K562 (cell line): ENCODE measurements at regions not wholly inside any gene's neighbourhood (a gene's known extent, or its start where the extent isn't known, plus 50 kb on each side); places are given as distances from the start of the nearest gene placed in this dataset.
"Not testable (repeated sequence)": the region's sequence is repeated elsewhere in the genome, so short reads cannot be mapped to it uniquely, and the experiment has no call there.

Source experiments
- ATAC-seq: fragments of 200-7000 bp; cut with Tn5 transposase; 3 replicates; pipeline ENCODE4 v1.9.1; 2020; ENCODE audit warnings: moderate library complexity
- BruUV-seq: library from RNA; stranded (reverse); fragments of 400-500 nt; replicated peaks from 2 replicates; lab custom pipeline; 2021; lab: Mats Ljungman, UMichigan
- CTCF ChIA-PET: fragments of 300-600 bp; formaldehyde crosslinking; extraction: SDS; loops from one replicate; lab custom pipeline; 2021; ENCODE audit warnings: low intra/inter-chr PET ratio; lab: Yijun Ruan, JAX
- POLR2A ChIA-PET: fragments of 300-600, 350-650 bp; sonication (Branson Sonifier 250); formaldehyde crosslinking; extraction: SDS; loops from one replicate; lab custom pipeline; 2021; ENCODE audit warnings: antibody characterized with exemption, inconsistent platforms; lab: Yijun Ruan, JAX
- DNase-seq, 4 experiments: peaks; one replicate each; pipeline versions ENCODE4 v3.0.0 to v3.0.0-alpha.2; 2011 to 2018; ENCODE audit warnings: low spot score in 3 of 4, mixed read lengths in 3 of 4; ENCODE audit errors: extremely low read depth in 1 of 4
- FAIRE-seq: peaks from 2 replicates; lab custom pipeline; 2011; peaks lifted over from hg19 to GRCh38; lab: Jason Lieb, UNC
- H2AFZ ChIP-seq: 2 replicates; pipeline ENCODE4 v1.6.0; 2011; ENCODE audit warnings: low read depth, low read length, control low read depth, inconsistent platforms
- H3K27ac ChIP-seq: fragments of 200-600 bp; 3 replicates; pipeline ENCODE4 v1.8.0; 2011; ENCODE audit warnings: low read depth, mild to moderate bottlenecking, control low read depth, inconsistent platforms, low read length, moderate library complexity, mixed read lengths; ENCODE audit errors: extremely low read depth
- H3K27me3 ChIP-seq, 2 experiments: fragments of 300-600 bp in 1 of 2; 2 replicates in 1 of 2; 3 replicates in 1 of 2; pipeline versions ENCODE4 v1.6.0 to v1.8.0; 2011; ENCODE audit warnings: inconsistent platforms in 2 of 2, low read length in 2 of 2, mild to moderate bottlenecking in 1 of 2, mixed read lengths in 1 of 2, moderate library complexity in 1 of 2; ENCODE audit not compliant: control insufficient read depth in 2 of 2, insufficient read depth in 2 of 2
- H3K36me3 ChIP-seq: fragments of 300-600 bp; 3 replicates; pipeline ENCODE4 v1.8.0; 2011; ENCODE audit warnings: mild to moderate bottlenecking, low read length, inconsistent platforms; ENCODE audit not compliant: control insufficient read depth, insufficient read depth
- H3K4me1 ChIP-seq, 2 experiments: fragments of 200-600 bp in 1 of 2; replicated peaks in 1 of 2; 2 replicates in 1 of 2; 3 replicates in 1 of 2; pipeline versions ENCODE4 v1.5.1 to v1.8.0; 2011; ENCODE audit warnings: inconsistent platforms in 2 of 2, low read length in 2 of 2, mild to moderate bottlenecking in 1 of 2, mixed read lengths in 1 of 2, moderate library complexity in 1 of 2; ENCODE audit not compliant: control insufficient read depth in 2 of 2, insufficient read depth in 2 of 2
- H3K4me2 ChIP-seq: 2 replicates; pipeline ENCODE4 v1.6.1; 2011; ENCODE audit warnings: low read length, control low read depth, inconsistent platforms, mixed read lengths; ENCODE audit not compliant: insufficient read depth
- H3K4me3 ChIP-seq: fragments of 200-600 bp; sonication (generic), shearing (Covaris generic); 2 replicates; pipeline ENCODE4 v1.5.1; 2016; ENCODE audit warnings: control low read depth, inconsistent platforms
- H3K79me2 ChIP-seq: fragments of 200-600 bp; 3 replicates; pipeline ENCODE4 v1.8.0; 2011; ENCODE audit warnings: low read length, inconsistent platforms; ENCODE audit not compliant: control insufficient read depth, insufficient read depth
- H3K9ac ChIP-seq, 2 experiments: 2 replicates each; pipeline versions ENCODE4 v1.6.0 to v1.6.1; 2011; ENCODE audit warnings: low read depth in 2 of 2, low read length in 2 of 2, control low read depth in 1 of 2, inconsistent platforms in 1 of 2, mild to moderate bottlenecking in 1 of 2, mixed read lengths in 1 of 2; ENCODE audit not compliant: insufficient read depth in 1 of 2
- H3K9me1 ChIP-seq: one replicate; pipeline ENCODE4 v1.6.0; 2011; ENCODE audit warnings: inconsistent platforms, mild to moderate bottlenecking, low read length, moderate library complexity; ENCODE audit not compliant: control insufficient read depth, insufficient read depth
- H3K9me3 ChIP-seq: replicated peaks from 2 replicates; pipeline ENCODE4 v1.5.1; 2011; ENCODE audit warnings: low read depth, low read length, inconsistent platforms; ENCODE audit not compliant: control insufficient read depth, insufficient read depth
- H4K20me1 ChIP-seq: replicated peaks from 2 replicates; pipeline ENCODE4 v1.6.1; 2011; ENCODE audit warnings: low read length, inconsistent platforms, mixed read lengths; ENCODE audit not compliant: control insufficient read depth, insufficient read depth
- BRF1 ChIP-seq: IDR thresholded peaks from 3 replicates; pipeline ENCODE4 v1.6.1; 2011; ENCODE audit warnings: borderline replicate concordance, mild to moderate bottlenecking; ENCODE audit not compliant: insufficient read length; ENCODE audit errors: extremely low read depth
- HINFP ChIP-seq: fragments of 450-650 bp; conservative IDR thresholded peaks from 2 replicates; pipeline ENCODE4 v1.6.1; 2016; ENCODE audit warnings: missing genetic modification characterization, low read depth, mild to moderate bottlenecking, control low read depth, missing compliant biosample characterization
- KLF16 ChIP-seq: IDR thresholded peaks from 2 replicates; pipeline ENCODE4 v1.6.1; 2016; ENCODE audit warnings: antibody characterized with exemption
- SRSF7 ChIP-seq: fragments of 200-400 bp; formaldehyde crosslinking; optimal IDR thresholded peaks from 2 replicates; pipeline ENCODE3; 2017; ENCODE audit warnings: mild to moderate bottlenecking, low read depth, low read length
- ZFP30 ChIP-seq: fragments of 250-450 bp; sonication (Bioruptor Pico); IDR thresholded peaks from 2 replicates; pipeline ENCODE4 v1.8.0; 2022; ENCODE audit warnings: moderate library complexity, mild to moderate bottlenecking, inconsistent platforms, borderline replicate concordance
- ZNF134 ChIP-seq: fragments of 250-450 bp; sonication (Bioruptor Pico); conservative IDR thresholded peaks from 2 replicates; pipeline ENCODE4 v1.4.0; 2020
- WGBS: fragments of 100-300 bp; shearing (Covaris generic); methylation state at CpG from one replicate; pipeline ENCODE4 v1.1.6; 2016; ENCODE audit warnings: low coverage, mixed read lengths; ENCODE audit not compliant: insufficient coverage; ENCODE audit errors: missing lambda C conversion rate; 5-methylcytosine and 5-hydroxymethylcytosine counted together
- in situ Hi-C: fragments of 300-500 bp; cut with MboI; formaldehyde crosslinking; loops from 4 replicates; pipeline ENCODE4 v1.15.0; 2018; ENCODE audit warnings: inconsistent platforms, mixed read lengths
- intact Hi-C: fragments of 100-400 bp; cut with micrococcal nuclease; formaldehyde crosslinking; loops from 2 replicates; pipeline ENCODE4 v1.14.2; 2022

DNA sequence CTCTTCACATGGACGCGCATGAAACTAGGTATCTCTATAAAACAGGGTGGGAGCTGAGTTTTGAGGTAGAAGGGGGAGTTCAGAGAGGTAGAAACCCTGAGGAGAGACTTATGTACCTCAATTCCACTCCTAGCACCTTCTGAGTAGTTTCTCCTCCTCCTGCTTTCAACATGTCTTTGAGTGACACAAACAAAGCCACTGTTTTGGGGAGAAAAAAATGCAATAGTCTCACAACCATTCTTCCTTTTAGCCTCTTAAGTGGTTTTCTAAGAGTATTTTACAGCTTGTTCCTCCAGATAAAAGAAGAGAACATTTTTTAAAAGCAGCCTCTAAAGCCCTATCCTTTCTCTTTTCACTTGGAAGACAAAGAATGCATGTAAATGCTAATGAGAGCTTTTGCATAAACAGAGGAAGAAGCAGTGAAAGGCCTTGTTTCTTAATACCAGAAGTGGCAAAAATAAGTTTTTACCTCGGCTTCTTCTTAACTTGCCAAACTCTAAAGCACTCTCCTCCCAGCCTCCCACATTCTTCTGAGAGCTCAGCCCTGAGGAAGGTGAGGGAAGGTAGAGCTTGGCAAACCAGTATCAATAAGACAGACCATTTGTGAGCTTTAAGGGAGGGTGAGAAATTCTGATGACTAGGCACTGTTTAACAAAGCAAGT is 1304.4 kb upstream of the ACVR2A start:
- Histone ChIP-seq H3K27me3 (no peaks in the 10 kb centered on the region), H3K9me1 (no peaks in the 10 kb centered on the region), H3K4me3 (no peak overlapping the region), H3K79me2 (no peaks in the 10 kb centered on the region), H3K9me3 (no peaks in the 10 kb centered on the region), H3K27ac (no peak overlapping the region), H3K4me1 (no peaks in the 10 kb centered on the region), H3K36me3 (no peaks in the 10 kb centered on the region), H3K4me2 (no peak overlapping the region), H3K9ac (no peak overlapping the region), H2AFZ (no peak overlapping the region), H4K20me1 (no peaks in the 10 kb centered on the region)
- BruUV-seq = no TSS peak
- DNase-seq (no peak), ATAC-seq (no peak), FAIRE-seq (no peak)
- TF ChIP-seq ZFP30 (CRISPR knock-in tag) (no peak), SRSF7 (no peak), HINFP (tag) (no peak), KLF16 (no peak), BRF1 (no peak), ZNF134 (CRISPR knock-in tag) (no peak)
- WGBS = 0% methylated on average over 3 of the region's 3 CpGs
- intact Hi-C loops (no loop called here), in situ Hi-C loops (no loop called here)
- ChIA-PET CTCF (no interaction called here), POLR2A (no interaction called here)

DNA sequence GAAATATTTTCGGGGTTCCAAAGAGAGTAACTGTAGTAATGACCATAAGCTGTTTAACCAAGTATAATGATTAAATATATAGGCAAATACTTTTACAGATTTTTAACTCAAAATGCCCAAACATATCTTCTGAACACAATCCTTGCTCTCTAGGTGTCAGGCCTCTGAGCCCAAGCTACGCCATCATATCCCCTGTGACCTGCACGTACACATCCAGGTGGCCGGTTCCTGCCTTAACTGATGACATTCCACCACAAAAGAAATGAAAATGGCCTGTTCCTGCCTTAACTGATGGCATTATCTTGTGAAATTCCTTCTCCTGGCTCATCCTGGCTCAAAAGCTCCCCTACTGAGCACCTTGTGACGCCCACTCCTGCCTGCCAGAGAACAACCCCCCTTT is 1305.1 kb upstream of the ACVR2A start:
- POLR2A ChIA-PET, H4K20me1 ChIP-seq, H3K4me3 ChIP-seq, H3K79me2 ChIP-seq, CTCF ChIA-PET, H3K4me2 ChIP-seq, ATAC-seq, H3K9me1 ChIP-seq, FAIRE-seq, H3K27ac ChIP-seq, H3K9ac ChIP-seq, intact Hi-C loops, H2AFZ ChIP-seq, DNase-seq, BruUV-seq, H3K27me3 ChIP-seq, H3K36me3 ChIP-seq, in situ Hi-C loops, H3K9me3 ChIP-seq, H3K4me1 ChIP-seq: not testable (repeated sequence)
- WGBS = 0% methylated on average over 5 of the region's 5 CpGs
